PC-9 (cell line): ENCODE measurements at regions not wholly inside any gene's neighbourhood (a gene's known extent, or its start where the extent isn't known, plus 50 kb on each side); places are given as distances from the start of the nearest gene placed in this dataset.
"Not testable (repeated sequence)": the region's sequence is repeated elsewhere in the genome, so short reads cannot be mapped to it uniquely, and the experiment has no call there.

Source experiments
- BruUV-seq: library from RNA; stranded (reverse); fragments of 400-500 nt; replicated peaks from 2 replicates; lab custom pipeline; 2021; lab: Mats Ljungman, UMichigan
- CTCF ChIA-PET: fragments of 300-600 bp; sonication (Branson Sonifier 250); formaldehyde crosslinking; loops from one replicate; lab custom pipeline; 2022; ENCODE audit warnings: antibody characterized with exemption; lab: Charles Lee
- POLR2A ChIA-PET: fragments of 300-600 bp; sonication (Branson Sonifier 250); formaldehyde crosslinking; loops from one replicate; lab custom pipeline; 2022; ENCODE audit warnings: antibody characterized with exemption; ENCODE audit not compliant: unreplicated experiment; lab: Charles Lee
- DNase-seq, 2 experiments: peaks; one replicate each; pipeline versions ENCODE4 v3.0.0 to v3.0.0-alpha.2; 2015 to 2022; ENCODE audit warnings: mixed read lengths in 1 of 2
- H2AFZ ChIP-seq: fragments of 200-600 bp; sonication (generic); 2 replicates; pipeline ENCODE4 v1.8.1; 2017; ENCODE audit warnings: antibody characterized with exemption
- H3F3A ChIP-seq: fragments of 200-600 bp; sonication (generic); 2 replicates; pipeline ENCODE4 v1.8.1; 2017; ENCODE audit warnings: antibody characterized with exemption, mild to moderate bottlenecking, low read depth; ENCODE audit not compliant: insufficient read depth
- H3K27ac ChIP-seq: fragments of 200-600 bp; sonication (generic); 2 replicates; pipeline ENCODE4 v1.6.1; 2016; ENCODE audit warnings: mixed run types
- H3K27me3 ChIP-seq: fragments of 200-600 bp; sonication (generic); 2 replicates; pipeline ENCODE4 v1.6.1; 2016; ENCODE audit warnings: low read depth, mixed run types; ENCODE audit not compliant: insufficient read depth
- H3K36me3 ChIP-seq: fragments of 200-600 bp; sonication (generic); 2 replicates; pipeline ENCODE4 v1.6.1; 2016; ENCODE audit warnings: low read depth, mixed run types
- H3K4me1 ChIP-seq: fragments of 200-600 bp; sonication (generic); replicated peaks from 2 replicates; pipeline ENCODE4 v1.6.1; 2016; ENCODE audit warnings: mixed run types; ENCODE audit not compliant: insufficient read depth
- H3K4me2 ChIP-seq: fragments of 200-600 bp; sonication (generic); 2 replicates; pipeline ENCODE4 v1.6.1; 2017; ENCODE audit warnings: mixed run types
- H3K4me3 ChIP-seq: fragments of 200-600 bp; sonication (generic); 2 replicates; pipeline ENCODE4 v1.6.1; 2016; ENCODE audit warnings: mixed run types
- H3K79me2 ChIP-seq: fragments of 200-600 bp; sonication (generic); 2 replicates; pipeline ENCODE4 v1.6.1; 2017; ENCODE audit warnings: low read depth, mixed run types
- H3K9me2 ChIP-seq: fragments of 200-600 bp; sonication (generic); 2 replicates; pipeline ENCODE4 v1.8.1; 2017; ENCODE audit warnings: mild to moderate bottlenecking; ENCODE audit not compliant: insufficient read depth
- H3K9me3 ChIP-seq: fragments of 200-600 bp; sonication (generic); 2 replicates; pipeline ENCODE4 v1.8.1; 2016; ENCODE audit warnings: low read depth; ENCODE audit not compliant: insufficient read depth
- H4K20me1 ChIP-seq: fragments of 200-600 bp; sonication (generic); 2 replicates; pipeline ENCODE4 v1.8.1; 2017; ENCODE audit not compliant: insufficient read depth
- CTCF ChIP-seq: fragments of 200-600 bp; sonication (generic); conservative IDR thresholded peaks from 2 replicates; pipeline ENCODE4 v1.6.1; 2017; ENCODE audit warnings: mixed run types, antibody characterized with exemption, mild to moderate bottlenecking, moderate library complexity
- EZH2 ChIP-seq: fragments of 200-600 bp; sonication (generic); IDR thresholded peaks from 2 replicates; pipeline ENCODE4 v1.8.0; 2017; ENCODE audit warnings: antibody characterized with exemption, low read depth
- intact Hi-C: fragments of 100-400 bp; cut with micrococcal nuclease; formaldehyde crosslinking; loops from one replicate; pipeline ENCODE4 v1.10.0; 2022; ENCODE audit not compliant: unreplicated experiment

- no peak overlapping the region for H3K4me2 ChIP-seq
- intact Hi-C loops: no loop called here
- CTCF ChIA-PET: no interaction called here
- H3K4me1 ChIP-seq: no peaks in the 10 kb centered on the region
- H2AFZ ChIP-seq: no peak overlapping the region
- H3K79me2 ChIP-seq: no peaks in the 10 kb centered on the region
- DNase-seq: no peak
- H3K9me3 ChIP-seq: no peaks in the 10 kb centered on the region
- H3K9me2 ChIP-seq: no peaks in the 10 kb centered on the region
- H3K27ac ChIP-seq: no peak overlapping the region
- no TSS peak for BruUV-seq
- TF ChIP-seq EZH2 (no peak), CTCF (no peak)
- H3K27me3 ChIP-seq: peaks cover 80% of the 10 kb centered on the region
- no peaks in the 10 kb centered on the region for H3K36me3 ChIP-seq
- H3K4me3 ChIP-seq: no peak overlapping the region
- POLR2A ChIA-PET: no interaction called here
- no peaks in the 10 kb centered on the region for H4K20me1 ChIP-seq
- H3F3A ChIP-seq: no peaks in the 10 kb centered on the region
These were observed 65.3 kb upstream of the CNEP1R1 start for GRCh38 chr16:49959552-49960277.

GRCh38 chr16:49961089-49961488, 63.9 kb upstream of the CNEP1R1 start:
- Histone ChIP-seq H3K36me3 (no peaks in the 10 kb centered on the region), H2AFZ (no peak overlapping the region), H3K27me3 (peaks cover 88% of the 10 kb centered on the region), H3K9me3 (no peaks in the 10 kb centered on the region), H3K79me2 (no peaks in the 10 kb centered on the region), H3K9me2 (no peaks in the 10 kb centered on the region), H3K4me2 (no peak overlapping the region), H3K4me3 (no peak overlapping the region), H3K27ac (no peak overlapping the region), H3F3A (no peaks in the 10 kb centered on the region), H3K4me1 (no peaks in the 10 kb centered on the region), H4K20me1 (no peaks in the 10 kb centered on the region)
- intact Hi-C loops: no loop called here
- DNase-seq: peak in 1 of 2 experiments; percentile 52
- POLR2A ChIA-PET: no interaction called here
- BruUV-seq: no TSS peak
- CTCF ChIA-PET: no interaction called here
- TF ChIP-seq EZH2 (no peak), CTCF (no peak)

- DNase-seq, H3K36me3 ChIP-seq, H3K79me2 ChIP-seq, H2AFZ ChIP-seq, H3K9me2 ChIP-seq, H4K20me1 ChIP-seq, H3K9me3 ChIP-seq, H3K4me3 ChIP-seq, H3K27ac ChIP-seq, intact Hi-C loops, H3F3A ChIP-seq, H3K4me1 ChIP-seq, BruUV-seq, H3K4me2 ChIP-seq, CTCF ChIA-PET: not testable (repeated sequence)
- peaks cover 91% of the 10 kb centered on the region for H3K27me3 ChIP-seq
- POLR2A ChIA-PET: interaction anchor here (0.7 kb wide), 1 partner anchor 105 kb away, joined by 5 read pairs; no protein-coding TSS in a partner anchor
These were observed 62.5 kb upstream of the CNEP1R1 start for GRCh38 chr16:49962566-49962965.

GRCh38 chr16:49964316-49964715, 60.7 kb upstream of the CNEP1R1 start:
- no peak for TF ChIP-seq EZH2
- TF ChIP-seq CTCF: no peak
- DNase-seq: no peak
- Histone ChIP-seq H3F3A (no peaks in the 10 kb centered on the region), H2AFZ (no peak overlapping the region), H3K4me2 (no peak overlapping the region), H3K9me2 (no peaks in the 10 kb centered on the region), H3K79me2 (no peaks in the 10 kb centered on the region), H3K4me3 (no peak overlapping the region), H3K27me3 (peaks cover 95% of the 10 kb centered on the region), H3K36me3 (no peaks in the 10 kb centered on the region), H4K20me1 (no peaks in the 10 kb centered on the region), H3K27ac (no peak overlapping the region), H3K4me1 (no peaks in the 10 kb centered on the region), H3K9me3 (no peaks in the 10 kb centered on the region)
- intact Hi-C loops: no loop called here
- BruUV-seq: no TSS peak
- ChIA-PET POLR2A (no interaction called here), CTCF (no interaction called here)
